Bronchial epithelial cell (primary cell): ENCODE measurements at regions not wholly inside any gene's neighbourhood (a gene's known extent, or its start where the extent isn't known, plus 50 kb on each side); places are given as distances from the start of the nearest gene placed in this dataset.
A peak's percentile ranks its signal among the peaks of the same experiment; 100 is the strongest.

ENCODE experiments used
- DNase-seq: peaks from one replicate; pipeline ENCODE4 v3.0.0-alpha.2; 2010; ENCODE audit warnings: low read depth
- FAIRE-seq: peaks from 2 replicates; lab custom pipeline; 2011; peaks lifted over from hg19 to GRCh38; lab: Jason Lieb, UNC
- H3K27me3 ChIP-seq: 2 replicates; pipeline ENCODE4 v1.5.1; 2011; ENCODE audit warnings: low read length; ENCODE audit not compliant: control insufficient read depth, insufficient read depth
- H3K36me3 ChIP-seq: 2 replicates; pipeline ENCODE4 v1.5.1; 2011; ENCODE audit warnings: low read length; ENCODE audit not compliant: control insufficient read depth, insufficient read depth
- H3K4me3 ChIP-seq: 2 replicates; pipeline ENCODE4 v1.5.1; 2011; ENCODE audit warnings: mild to moderate bottlenecking, low read depth, low read length, control low read depth
- CTCF ChIP-seq: IDR thresholded peaks from 2 replicates; pipeline ENCODE4 v1.5.1; 2011; ENCODE audit warnings: mild to moderate bottlenecking, moderate library complexity, low read length, control low read depth, inconsistent platforms; ENCODE audit not compliant: insufficient read depth, severe bottlenecking

DNA sequence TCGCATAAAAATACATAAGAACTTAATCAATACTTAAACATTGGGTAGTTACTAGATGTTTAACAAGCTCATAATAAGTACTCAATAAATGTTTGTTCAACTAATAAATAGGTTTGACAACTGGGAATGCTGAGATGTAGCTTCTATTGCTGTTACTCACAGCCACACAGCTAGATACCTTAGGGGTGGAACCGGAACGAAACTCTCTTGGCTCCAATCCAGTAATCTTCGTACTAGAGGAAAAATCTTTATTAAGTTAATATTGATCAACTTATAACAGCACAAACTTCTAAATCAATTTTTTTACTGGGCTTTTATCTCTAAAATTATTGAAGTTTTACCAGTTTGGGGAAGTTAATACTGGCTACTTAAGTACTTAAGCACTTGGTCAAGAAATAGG, 247.8 kb downstream of the PAX3 start:
- no peaks in the 10 kb centered on the region for H3K27me3 ChIP-seq
- FAIRE-seq = no peak
- no peak for TF ChIP-seq CTCF
- H3K4me3 ChIP-seq = no peak overlapping the region
- no peaks in the 10 kb centered on the region for H3K36me3 ChIP-seq
- peak; percentile 61 for DNase-seq

DNA sequence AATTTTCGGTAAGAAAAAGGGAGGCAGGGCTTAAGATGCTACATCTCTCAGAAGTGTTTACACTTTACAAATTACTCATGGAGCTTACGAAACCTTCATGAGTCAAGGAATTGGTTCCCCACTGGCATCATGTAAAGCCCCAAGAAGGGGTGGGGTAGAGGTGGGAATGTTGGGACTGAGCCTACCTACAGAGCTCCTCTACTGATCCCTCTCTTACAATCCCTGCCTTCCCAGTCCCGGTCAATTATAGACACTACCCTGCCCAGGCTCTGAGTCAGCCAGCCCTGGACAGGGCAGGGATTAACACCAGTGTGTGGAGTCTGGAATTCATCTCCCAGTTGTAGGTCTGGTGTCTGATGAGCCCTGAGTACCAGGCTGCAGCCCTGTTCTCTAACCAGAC, 248.9 kb downstream of the PAX3 start:
- peak; percentile 55 for FAIRE-seq
- Histone ChIP-seq H3K4me3 (no peak overlapping the region), H3K27me3 (no peaks in the 10 kb centered on the region), H3K36me3 (no peaks in the 10 kb centered on the region)
- DNase-seq = peak; percentile 94
- no peak for TF ChIP-seq CTCF

DNA sequence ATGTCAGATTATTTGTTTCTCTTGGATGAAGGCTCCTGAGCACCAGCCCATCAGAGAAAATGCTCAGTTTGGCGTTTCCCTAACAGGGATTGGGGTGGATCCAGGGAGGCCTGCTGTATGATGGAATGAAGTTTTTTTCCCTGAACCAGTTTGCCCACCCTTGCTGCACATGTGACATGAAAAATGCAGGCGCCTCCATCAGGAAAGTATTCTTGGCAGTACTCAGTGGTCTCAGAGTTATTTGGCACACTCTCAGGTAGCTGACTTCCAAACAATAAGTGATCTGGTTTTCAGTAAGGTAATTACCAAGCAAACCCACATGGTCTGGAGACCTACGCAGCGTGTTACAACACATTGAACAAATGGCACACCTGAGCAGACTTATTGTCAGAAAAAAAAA, 254.9 kb downstream of the PAX3 start:
- Histone ChIP-seq H3K36me3 (no peaks in the 10 kb centered on the region), H3K27me3 (no peaks in the 10 kb centered on the region), H3K4me3 (no peak overlapping the region)
- FAIRE-seq = no peak
- TF ChIP-seq CTCF = no peak
- no peak for DNase-seq

GRCh38 chr2:222042666-222043065, 256.1 kb downstream of the PAX3 start:
- no peak for TF ChIP-seq CTCF
- no peaks in the 10 kb centered on the region for H3K36me3 ChIP-seq
- DNase-seq (peak; percentile 26), FAIRE-seq (no peak)
- H3K4me3 ChIP-seq = no peak overlapping the region
- H3K27me3 ChIP-seq = no peaks in the 10 kb centered on the region

DNA sequence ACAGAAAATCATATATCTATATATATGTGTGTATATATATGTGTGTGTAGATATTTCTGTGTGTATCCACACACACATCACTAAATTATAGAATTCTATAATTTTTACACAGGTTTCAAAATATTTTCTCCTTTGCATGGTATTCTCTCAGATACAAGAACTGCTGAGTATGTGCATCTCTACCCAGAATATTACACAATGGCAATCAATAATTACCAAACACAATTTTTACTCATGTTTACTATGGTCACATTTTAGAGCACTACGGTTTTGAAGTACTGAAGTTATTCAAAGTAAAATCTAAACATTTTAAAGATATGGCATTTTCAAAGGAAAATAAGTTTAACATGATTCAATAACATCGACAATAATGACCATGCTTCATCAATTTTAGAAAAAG, 258.5 kb downstream of the PAX3 start:
- TF ChIP-seq CTCF = no peak
- no peak for DNase-seq
- Histone ChIP-seq H3K36me3 (no peaks in the 10 kb centered on the region), H3K4me3 (no peak overlapping the region), H3K27me3 (no peaks in the 10 kb centered on the region)
- no peak for FAIRE-seq

- TF ChIP-seq CTCF = no peak
- DNase-seq = no peak
- Histone ChIP-seq H3K27me3 (no peaks in the 10 kb centered on the region), H3K36me3 (no peaks in the 10 kb centered on the region), H3K4me3 (no peak overlapping the region)
- no peak for FAIRE-seq
Observed at GRCh38 chr2:222039821-222040220, 259.0 kb downstream of the PAX3 start.
